HEK293T (cell line): ENCODE measurements at regions not wholly inside any gene's neighbourhood (a gene's known extent, or its start where the extent isn't known, plus 50 kb on each side); places are given as distances from the start of the nearest gene placed in this dataset.

Source experiments
- CTCF ChIA-PET: fragments of 350-600 bp; formaldehyde crosslinking; extraction: SDS; loops from one replicate; lab custom pipeline; 2021; ENCODE audit warnings: antibody characterized with exemption, inconsistent platforms; lab: Yijun Ruan, JAX
- POLR2A ChIA-PET: fragments of 350-600 bp; formaldehyde crosslinking; extraction: SDS; loops from one replicate; lab custom pipeline; 2020; ENCODE audit warnings: antibody characterized with exemption, inconsistent platforms; lab: Yijun Ruan, JAX
- DNase-seq: peaks from one replicate; pipeline ENCODE4 v3.0.0; 2012; ENCODE audit warnings: mixed read lengths; ENCODE audit errors: extremely low spot score
- ARNT ChIP-seq: fragments of 450-650 bp; IDR thresholded peaks from 2 replicates; pipeline ENCODE4 v1.6.1; 2017; ENCODE audit warnings: mild to moderate bottlenecking
- BHLHE40 ChIP-seq: fragments of 450-650 bp; IDR thresholded peaks from 2 replicates; pipeline ENCODE4 v1.6.1; 2016; ENCODE audit warnings: mild to moderate bottlenecking, moderate library complexity, borderline replicate concordance
- CTBP1 ChIP-seq: fragments of 450-650 bp; IDR thresholded peaks from 2 replicates; pipeline ENCODE4 v1.6.1; 2016; ENCODE audit warnings: borderline replicate concordance
- ELF4 ChIP-seq: fragments of 450-650 bp; IDR thresholded peaks from 2 replicates; pipeline ENCODE4 v1.6.1; 2017; ENCODE audit warnings: antibody characterized with exemption
- FOXA1 ChIP-seq: fragments of 450-650 bp; IDR thresholded peaks from 2 replicates; pipeline ENCODE4 v1.6.1; 2016; ENCODE audit warnings: mild to moderate bottlenecking
- FOXK2 ChIP-seq: fragments of 450-650 bp; IDR thresholded peaks from 2 replicates; pipeline ENCODE4 v1.6.1; 2016; ENCODE audit warnings: mild to moderate bottlenecking
- FOXM1 ChIP-seq: fragments of 450-650 bp; IDR thresholded peaks from 2 replicates; pipeline ENCODE4 v1.6.1; 2017; ENCODE audit warnings: mild to moderate bottlenecking, borderline replicate concordance
- HDGF ChIP-seq: fragments of 450-650 bp; IDR thresholded peaks from 2 replicates; pipeline ENCODE4 v1.6.1; 2017; ENCODE audit warnings: antibody characterized with exemption, borderline replicate concordance
- L3MBTL2 ChIP-seq: fragments of 450-650 bp; conservative IDR thresholded peaks from 2 replicates; pipeline ENCODE4 v1.6.1; 2016; ENCODE audit warnings: mild to moderate bottlenecking
- LEF1 ChIP-seq: fragments of 450-650 bp; IDR thresholded peaks from 2 replicates; pipeline ENCODE4 v1.6.1; 2017; ENCODE audit warnings: mild to moderate bottlenecking, borderline replicate concordance
- NFRKB ChIP-seq: fragments of 450-650 bp; IDR thresholded peaks from 2 replicates; pipeline ENCODE4 v1.6.1; 2016; ENCODE audit warnings: mild to moderate bottlenecking, moderate library complexity
- SP1 ChIP-seq: fragments of 450-650 bp; IDR thresholded peaks from 2 replicates; pipeline ENCODE4 v1.6.1; 2017
- SUZ12 ChIP-seq: fragments of 450-650 bp; IDR thresholded peaks from 2 replicates; pipeline ENCODE4 v1.6.1; 2016; ENCODE audit warnings: mild to moderate bottlenecking
- TARDBP ChIP-seq: fragments of 450-650 bp; IDR thresholded peaks from 2 replicates; pipeline ENCODE4 v1.6.1; 2016
- ZNF384 ChIP-seq: fragments of 450-650 bp; IDR thresholded peaks from 2 replicates; pipeline ENCODE4 v1.6.1; 2016
- TF ChIP-seq, protein P1 (sequence below): fragments of 450-650 bp; IDR thresholded peaks from 2 replicates; pipeline ENCODE4 v1.6.1; 2016

- TF ChIP-seq ZNF384 (no peak), HDGF (no peak), SP1 (no peak), LEF1 (no peak)
- no peak for DNase-seq
- ChIA-PET POLR2A (no interaction called here), CTCF (no interaction called here)
These were observed 175.0 kb upstream of the BCOR start for GRCh38 chrX:40272776-40273175.

DNA sequence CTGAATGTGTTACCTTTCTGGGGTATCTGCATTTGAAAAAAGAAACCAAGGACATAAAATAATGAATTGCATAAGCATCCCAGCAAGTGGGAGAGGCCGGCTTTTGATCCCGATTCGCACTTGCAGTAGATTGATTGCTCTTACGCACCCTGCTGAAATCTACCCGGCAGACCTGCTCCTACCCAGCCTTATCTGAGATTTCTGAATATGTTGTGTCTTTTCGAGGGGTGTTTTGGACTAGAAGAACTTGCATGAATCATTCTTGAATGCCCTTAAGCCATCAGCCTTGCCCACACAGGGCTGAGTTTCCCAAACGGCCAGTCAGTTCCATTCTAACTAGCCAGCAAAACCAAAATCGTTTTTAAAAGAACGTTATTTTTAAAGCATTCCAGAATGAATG lies 174.4 kb upstream of the BCOR start:
- CTCF ChIA-PET = no interaction called here
- POLR2A ChIA-PET = no interaction called here
- TF ChIP-seq FOXM1 = no peak
- TF ChIP-seq ELF4 = no peak
- TF ChIP-seq L3MBTL2 = no peak
- no peak for TF ChIP-seq SP1
- TF ChIP-seq SUZ12 = no peak
- no peak for TF ChIP-seq BHLHE40
- no peak for TF ChIP-seq TARDBP
- TF ChIP-seq ZNF384 = no peak
- TF ChIP-seq ARNT = no peak
- TF ChIP-seq NFRKB = no peak
- TF ChIP-seq LEF1 = no peak
- TF ChIP-seq FOXK2 = no peak
- no peak for DNase-seq

- no peak for TF ChIP-seq CTBP1
- no peak for TF ChIP-seq SUZ12
- TF ChIP-seq NFRKB = no peak
- no peak for TF ChIP-seq L3MBTL2
- TF ChIP-seq ELF4 = no peak
- no peak for TF ChIP-seq TARDBP
- TF ChIP-seq FOXK2 = no peak
- TF ChIP-seq BHLHE40 = no peak
- TF ChIP-seq HDGF = no peak
- TF ChIP-seq FOXA1 = no peak
- no peak for TF ChIP-seq FOXM1
- no peak for TF ChIP-seq SP1
- no peak for TF ChIP-seq ARNT
- TF ChIP-seq, protein P1, sequence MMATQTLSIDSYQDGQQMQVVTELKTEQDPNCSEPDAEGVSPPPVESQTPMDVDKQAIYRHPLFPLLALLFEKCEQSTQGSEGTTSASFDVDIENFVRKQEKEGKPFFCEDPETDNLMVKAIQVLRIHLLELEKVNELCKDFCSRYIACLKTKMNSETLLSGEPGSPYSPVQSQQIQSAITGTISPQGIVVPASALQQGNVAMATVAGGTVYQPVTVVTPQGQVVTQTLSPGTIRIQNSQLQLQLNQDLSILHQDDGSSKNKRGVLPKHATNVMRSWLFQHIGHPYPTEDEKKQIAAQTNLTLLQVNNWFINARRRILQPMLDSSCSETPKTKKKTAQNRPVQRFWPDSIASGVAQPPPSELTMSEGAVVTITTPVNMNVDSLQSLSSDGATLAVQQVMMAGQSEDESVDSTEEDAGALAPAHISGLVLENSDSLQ = no peak
- TF ChIP-seq ZNF384 = no peak
- no peak for TF ChIP-seq LEF1
- no peak for DNase-seq
- POLR2A ChIA-PET = interaction anchor here (1.1 kb wide), 1 partner anchor 28 kb away, joined by 3 read pairs; no protein-coding TSS in a partner anchor
- CTCF ChIA-PET = interaction anchor here (1.2 kb wide), 1 partner anchor 23 kb away, joined by 3 read pairs; no protein-coding TSS in a partner anchor
These were observed 170.4 kb upstream of the BCOR start for GRCh38 chrX:40268188-40268520.

DNA sequence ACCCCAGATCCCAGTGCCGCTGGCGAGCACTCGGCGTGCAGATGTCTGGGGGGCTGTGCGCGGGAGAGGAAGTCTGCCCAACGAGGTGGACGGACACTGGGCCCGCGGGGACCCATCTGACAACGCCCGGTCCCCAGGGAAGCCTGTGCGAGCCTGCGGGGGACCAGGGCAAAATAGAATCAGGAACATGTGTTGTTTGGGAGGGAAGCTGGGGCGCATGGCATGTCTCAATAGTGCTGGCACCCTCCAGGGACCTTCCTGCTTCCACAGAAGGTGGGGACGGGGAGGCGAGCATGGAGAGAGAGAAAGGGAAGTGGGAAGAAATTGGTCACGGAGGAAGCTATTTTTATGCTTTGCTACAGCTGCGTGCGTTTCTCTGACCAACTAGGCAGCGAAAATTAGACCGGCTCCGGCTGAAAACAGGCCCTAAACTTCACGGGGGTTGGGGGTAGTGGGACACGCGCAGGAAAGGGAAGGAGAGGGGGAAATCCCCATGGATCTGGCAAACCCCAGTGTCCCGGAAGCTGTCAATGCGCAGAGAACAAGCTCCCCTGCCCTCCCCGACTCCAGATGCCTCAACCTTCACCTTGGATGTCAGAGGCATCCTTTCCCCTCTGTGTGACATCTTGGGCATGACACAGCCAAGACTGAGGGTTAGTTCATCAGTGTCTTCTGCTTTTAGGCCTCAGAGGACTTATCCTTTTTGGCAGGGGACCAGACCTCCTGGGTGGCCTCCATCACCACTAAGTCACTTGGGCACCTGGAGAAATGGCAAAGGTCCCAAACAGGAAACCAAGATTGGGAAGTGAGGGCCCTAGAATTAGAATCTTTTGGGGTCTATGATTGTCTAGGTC lies 169.8 kb upstream of the BCOR start:
- POLR2A ChIA-PET = interaction anchor here (1.1 to 1.2 kb wide), 3 partner anchors 114 to 170 kb away, joined by 3 read pairs; partner anchors contain the start of gene BCOR

GRCh38 chrX:40266490-40267333 lies 169.0 kb upstream of the BCOR start:
- ChIA-PET CTCF (interaction anchor here (0.5 to 0.8 kb wide), 3 partner anchors 9 to 417 kb away, joined by 3 to 4 read pairs (median 3); no protein-coding TSS in a partner anchor), POLR2A (interaction anchor here (1.1 to 1.2 kb wide), 3 partner anchors 113 to 169 kb away, joined by 3 read pairs; partner anchors contain the start of gene BCOR)
- DNase-seq = peak; percentile 89
- TF ChIP-seq ELF4 = no peak
- no peak for TF ChIP-seq NFRKB
- TF ChIP-seq BHLHE40 = no peak
- no peak for TF ChIP-seq ARNT
- TF ChIP-seq HDGF = no peak
- TF ChIP-seq L3MBTL2 = no peak
- TF ChIP-seq FOXK2 = no peak

More for the DNA sequence above, 169.8 kb upstream of the BCOR start:
- TF ChIP-seq FOXA1 (no peak), NFRKB (no peak), FOXK2 (no peak)
- no peak for DNase-seq
- CTCF ChIA-PET = interaction anchor here (0.5 to 1.2 kb wide), 4 partner anchors 10 to 418 kb away, joined by 3 to 4 read pairs (median 3); no protein-coding TSS in a partner anchor

DNA sequence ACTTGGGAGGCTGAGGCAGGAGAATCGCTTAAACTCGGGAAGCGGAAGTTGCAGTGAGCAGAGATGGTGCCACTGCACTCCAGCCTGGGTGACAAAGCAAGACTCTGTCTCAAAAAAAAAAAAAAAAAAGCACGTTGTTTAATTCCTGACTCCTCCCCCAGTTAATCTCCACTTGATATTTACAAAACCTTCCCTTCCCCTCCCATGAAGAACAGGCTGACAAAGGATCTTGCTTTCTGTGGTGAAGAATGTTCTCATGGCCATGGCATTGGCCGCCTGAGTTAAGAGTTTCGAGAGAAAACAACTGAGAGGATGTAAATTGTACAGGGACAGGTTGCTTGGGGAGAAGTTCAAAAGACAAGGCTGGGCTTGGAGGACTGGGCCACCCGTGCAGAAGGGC lies 168.2 kb upstream of the BCOR start:
- ChIA-PET POLR2A (no interaction called here), CTCF (no interaction called here)
- no peak for DNase-seq
- peak; percentile 39; the same call in 1 of the 2 replicates for TF ChIP-seq ZNF384
- no peak for TF ChIP-seq FOXM1

- POLR2A ChIA-PET = interaction anchor here (0.6 to 1.5 kb wide), 4 partner anchors 86 to 785 kb away, joined by 3 to 7 read pairs (median 3); no protein-coding TSS in a partner anchor
- no peak for DNase-seq
- TF ChIP-seq LEF1 (no peak), SUZ12 (no peak), SP1 (no peak), FOXA1 (no peak), ZNF384 (no peak), BHLHE40 (no peak)
- CTCF ChIA-PET = interaction anchor here (1.3 kb wide), 1 partner anchor 611 kb away, joined by 3 read pairs; no protein-coding TSS in a partner anchor
These were observed 165.3 kb upstream of the BCOR start for GRCh38 chrX:40263014-40263560.
